Endometrium (tissue), 2 donors: ENCODE measurements at regions not wholly inside any gene's neighbourhood (a gene's known extent, or its start where the extent isn't known, plus 50 kb on each side); places are given as distances from the start of the nearest gene placed in this dataset.

Source experiments
- FAIRE-seq: peaks from 2 replicates; lab custom pipeline; 2012; peaks lifted over from hg19 to GRCh38; lab: Jason Lieb, UNC
- donor health status: control.
- donor health status: control.

- FAIRE-seq, result no peak
Observed at GRCh38 chr1:78426408-78426807, 64.4 kb upstream of the PTGFR start.

DNA sequence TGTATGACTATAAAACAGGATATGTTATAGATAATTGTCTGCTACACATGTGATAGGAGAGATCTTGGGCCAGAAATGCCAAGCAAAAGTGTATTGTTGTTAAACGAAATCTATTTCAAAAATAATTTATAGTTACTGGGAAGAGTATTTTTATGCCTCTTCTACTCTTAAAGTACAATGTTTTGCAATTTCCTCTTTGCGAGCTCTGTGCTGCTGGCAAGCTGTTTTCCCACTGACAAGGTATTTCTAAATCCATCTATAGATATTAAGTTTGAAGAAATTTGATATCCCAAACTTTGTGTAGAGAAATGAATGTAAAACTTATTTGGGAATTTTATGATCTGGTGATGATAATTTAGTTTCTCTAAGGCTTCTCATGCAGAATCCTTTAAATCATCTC is 63.3 kb upstream of the PTGFR start:
- no peak for FAIRE-seq

GRCh38 chr1:78432016-78432415 is 58.8 kb upstream of the PTGFR start:
- FAIRE-seq, result no peak

GRCh38 chr1:78434351-78434750 is 56.4 kb upstream of the PTGFR start:
- FAIRE-seq, result no peak

DNA sequence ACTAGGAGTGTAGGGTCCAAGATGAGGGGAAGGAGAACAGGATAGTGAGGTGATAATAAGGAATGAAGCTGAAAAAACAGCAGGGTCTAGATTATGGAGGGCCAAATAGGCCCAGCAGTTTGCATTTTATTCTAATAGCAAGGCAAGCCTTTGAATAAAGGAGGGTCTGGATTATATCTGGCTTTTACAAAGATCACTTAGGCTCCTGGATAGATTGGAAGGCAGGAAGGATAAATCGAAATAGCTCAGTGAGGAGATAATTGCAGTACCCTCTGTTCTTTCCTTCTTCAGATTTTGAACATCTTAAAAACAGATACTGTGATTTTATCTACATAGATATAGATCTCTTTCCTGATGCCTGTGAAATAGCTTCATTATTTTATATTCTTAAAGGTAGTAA is 53.8 kb upstream of the PTGFR start:
- no peak for FAIRE-seq

GRCh38 chr1:78437396-78437795 is 53.4 kb upstream of the PTGFR start:
- FAIRE-seq, result peak; percentile 57

GRCh38 chr1:78437941-78438340 is 52.8 kb upstream of the PTGFR start:
- FAIRE-seq, result no peak

DNA sequence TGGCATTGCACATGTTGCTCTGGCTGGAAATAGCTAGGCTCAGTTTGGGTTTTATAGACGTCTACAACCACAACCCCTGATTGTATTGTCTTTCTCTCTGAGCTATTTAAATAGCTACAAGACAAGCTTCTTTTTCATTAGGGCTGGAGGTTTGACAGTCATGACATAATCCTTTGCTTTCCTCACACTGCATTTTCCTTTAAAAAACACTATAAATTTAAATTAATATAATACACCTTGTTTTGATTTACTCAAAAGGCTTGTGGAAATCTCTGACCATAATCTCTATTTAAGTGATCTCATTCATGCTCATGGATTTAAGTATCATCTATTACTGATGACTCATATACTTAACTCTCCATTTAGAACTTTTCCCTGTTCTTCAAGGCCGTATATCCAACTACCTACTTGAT is 50.4 kb upstream of the PTGFR start:
- FAIRE-seq, result no peak
